ENCODE measurements at regions not wholly inside any gene's neighbourhood (a gene's known extent, or its start where the extent isn't known, plus 50 kb on each side); places are given as distances from the start of the nearest gene placed in this dataset.

- Histone ChIP-seq H3K27me3 (replicated peaks; ENCODE audit: control insufficient read depth, insufficient read depth, low read length) (no peaks in the 10 kb centered on the region), H3K9me3 (no peaks in the 10 kb centered on the region), H3K4me1 (peaks cover 20% of the 10 kb centered on the region), H3K4me3 (ENCODE audit: low read depth, low read length) (no peak overlapping the region), H3K36me3 (ENCODE audit: control insufficient read depth, insufficient read depth, low read length) (no peaks in the 10 kb centered on the region)
- ChIA-PET POLR2A (no interaction called here), CTCF (interaction anchor here (0.6 kb wide), 1 partner anchor 47 kb away, joined by 3 read pairs; no protein-coding TSS in a partner anchor)
- H3K4me3 Mint-ChIP-seq (ENCODE audit: unreplicated experiment), result no peak overlapping the region
- no peaks in the 10 kb centered on the region for H3K27me3 Mint-ChIP-seq (ENCODE audit: insufficient read depth, unreplicated experiment)
- BruUV-seq (replicated peaks), result no TSS peak
- TF ChIP-seq, protein P1, sequence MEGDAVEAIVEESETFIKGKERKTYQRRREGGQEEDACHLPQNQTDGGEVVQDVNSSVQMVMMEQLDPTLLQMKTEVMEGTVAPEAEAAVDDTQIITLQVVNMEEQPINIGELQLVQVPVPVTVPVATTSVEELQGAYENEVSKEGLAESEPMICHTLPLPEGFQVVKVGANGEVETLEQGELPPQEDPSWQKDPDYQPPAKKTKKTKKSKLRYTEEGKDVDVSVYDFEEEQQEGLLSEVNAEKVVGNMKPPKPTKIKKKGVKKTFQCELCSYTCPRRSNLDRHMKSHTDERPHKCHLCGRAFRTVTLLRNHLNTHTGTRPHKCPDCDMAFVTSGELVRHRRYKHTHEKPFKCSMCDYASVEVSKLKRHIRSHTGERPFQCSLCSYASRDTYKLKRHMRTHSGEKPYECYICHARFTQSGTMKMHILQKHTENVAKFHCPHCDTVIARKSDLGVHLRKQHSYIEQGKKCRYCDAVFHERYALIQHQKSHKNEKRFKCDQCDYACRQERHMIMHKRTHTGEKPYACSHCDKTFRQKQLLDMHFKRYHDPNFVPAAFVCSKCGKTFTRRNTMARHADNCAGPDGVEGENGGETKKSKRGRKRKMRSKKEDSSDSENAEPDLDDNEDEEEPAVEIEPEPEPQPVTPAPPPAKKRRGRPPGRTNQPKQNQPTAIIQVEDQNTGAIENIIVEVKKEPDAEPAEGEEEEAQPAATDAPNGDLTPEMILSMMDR (IDR thresholded peaks at IDR 0.05; ENCODE audit: insufficient read depth in 1 of 2, low read depth in 1 of 2, low read length in 1 of 2, severe bottlenecking in 1 of 2, unreplicated experiment in 1 of 2), result no peak
- H3K9me3 Mint-ChIP-seq (ENCODE audit: unreplicated experiment), result peaks cover 4% of the 10 kb centered on the region
- H3K4me1 Mint-ChIP-seq (ENCODE audit: low read depth, unreplicated experiment), result peaks cover 25% of the 10 kb centered on the region
- no peaks in the 10 kb centered on the region for H3K36me3 Mint-ChIP-seq (ENCODE audit: insufficient read depth, unreplicated experiment)
- no peak for DNase-seq
- no peak overlapping the region for H3K27ac Mint-ChIP-seq (ENCODE audit: unreplicated experiment)
- intact Hi-C loops (cut with micrococcal nuclease; ENCODE audit: unreplicated experiment), result no loop called here
Measured at GRCh38 chr11:19430754-19431398, 190.1 kb upstream of the E2F8 start.

- Mint-ChIP-seq H3K4me1 (ENCODE audit: low read depth, unreplicated experiment) (peaks cover 25% of the 10 kb centered on the region), H3K9me3 (ENCODE audit: unreplicated experiment) (no peaks in the 10 kb centered on the region), H3K4me3 (ENCODE audit: unreplicated experiment) (no peak overlapping the region), H3K27me3 (ENCODE audit: insufficient read depth, unreplicated experiment) (no peaks in the 10 kb centered on the region), H3K27ac (ENCODE audit: unreplicated experiment) (no peak overlapping the region), H3K36me3 (ENCODE audit: insufficient read depth, unreplicated experiment) (no peaks in the 10 kb centered on the region)
- H3K27me3 ChIP-seq (replicated peaks; ENCODE audit: control insufficient read depth, insufficient read depth, low read length), result no peaks in the 10 kb centered on the region
- DNase-seq, result no peak
- ChIA-PET POLR2A (no interaction called here), CTCF (interaction anchor here (0.6 kb wide), 1 partner anchor 48 kb away, joined by 3 read pairs; no protein-coding TSS in a partner anchor)
- H3K36me3 ChIP-seq (ENCODE audit: control insufficient read depth, insufficient read depth, low read length), result no peaks in the 10 kb centered on the region
- no peaks in the 10 kb centered on the region for H3K9me3 ChIP-seq
- intact Hi-C loops (cut with micrococcal nuclease; ENCODE audit: unreplicated experiment), result no loop called here
- BruUV-seq (replicated peaks), result no TSS peak
- TF ChIP-seq, protein P1 (IDR thresholded peaks at IDR 0.05; ENCODE audit: insufficient read depth in 1 of 2, low read depth in 1 of 2, low read length in 1 of 2, severe bottlenecking in 1 of 2, unreplicated experiment in 1 of 2), result no peak
- H3K4me1 ChIP-seq, result peaks cover 20% of the 10 kb centered on the region
- no peak overlapping the region for H3K4me3 ChIP-seq (ENCODE audit: low read depth, low read length)
Measured at GRCh38 chr11:19430346-19430745, 189.6 kb upstream of the E2F8 start.

DNA sequence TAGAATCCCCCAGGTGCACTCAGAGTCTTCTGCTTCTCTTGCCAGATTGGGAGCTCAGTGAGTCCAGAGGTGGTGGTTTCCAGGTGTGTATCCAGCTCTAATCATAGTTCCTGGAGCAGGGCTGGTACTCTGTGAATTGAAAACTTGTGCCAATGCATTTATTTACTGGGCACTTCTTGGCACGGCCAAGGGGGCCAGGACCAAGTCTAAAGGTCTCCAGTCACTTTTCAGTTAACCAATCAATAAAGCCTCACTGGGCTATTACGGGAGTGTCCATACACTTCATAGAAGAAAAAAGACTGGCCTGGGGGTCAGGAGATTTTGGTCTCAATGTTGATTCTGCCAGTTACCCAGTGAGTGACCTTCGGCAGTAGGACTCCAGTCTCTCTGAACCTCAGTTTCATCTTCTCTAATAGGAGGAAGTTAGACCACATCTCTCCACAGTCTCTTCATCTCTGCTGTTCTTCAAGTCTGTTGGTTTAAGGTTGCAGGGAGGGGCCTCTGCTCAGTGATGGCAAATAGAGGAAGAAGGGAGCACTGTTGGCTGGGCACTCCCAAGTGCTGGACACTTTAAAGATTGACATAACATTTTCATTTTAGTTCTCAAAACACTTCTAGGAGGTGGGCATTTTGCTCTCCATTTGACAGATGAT is 188.5 kb upstream of the E2F8 start:
- TF ChIP-seq, protein P1 (IDR thresholded peaks at IDR 0.05; ENCODE audit: insufficient read depth in 1 of 2, low read depth in 1 of 2, low read length in 1 of 2, severe bottlenecking in 1 of 2, unreplicated experiment in 1 of 2), result no peak
- Mint-ChIP-seq H3K4me3 (ENCODE audit: unreplicated experiment) (no peak overlapping the region), H3K36me3 (ENCODE audit: insufficient read depth, unreplicated experiment) (no peaks in the 10 kb centered on the region), H3K27me3 (ENCODE audit: insufficient read depth, unreplicated experiment) (no peaks in the 10 kb centered on the region), H3K27ac (ENCODE audit: unreplicated experiment) (no peak overlapping the region), H3K4me1 (ENCODE audit: low read depth, unreplicated experiment) (peaks cover 25% of the 10 kb centered on the region), H3K9me3 (ENCODE audit: unreplicated experiment) (no peaks in the 10 kb centered on the region)
- no peaks in the 10 kb centered on the region for H3K27me3 ChIP-seq (replicated peaks; ENCODE audit: control insufficient read depth, insufficient read depth, low read length)
- H3K9me3 ChIP-seq, result no peaks in the 10 kb centered on the region
- intact Hi-C loops (cut with micrococcal nuclease; ENCODE audit: unreplicated experiment), result no loop called here
- DNase-seq, result no peak
- H3K4me1 ChIP-seq, result peaks cover 20% of the 10 kb centered on the region
- ChIA-PET CTCF (no interaction called here), POLR2A (no interaction called here)
- BruUV-seq (replicated peaks), result no TSS peak
- no peak overlapping the region for H3K4me3 ChIP-seq (ENCODE audit: low read depth, low read length)
- no peaks in the 10 kb centered on the region for H3K36me3 ChIP-seq (ENCODE audit: control insufficient read depth, insufficient read depth, low read length)

Measured in Caco-2 (cell line).